ENCODE measurements at regions not wholly inside any gene's neighbourhood (a gene's known extent, or its start where the extent isn't known, plus 50 kb on each side); places are given as distances from the start of the nearest gene placed in this dataset.
"Not testable (repeated sequence)": the region's sequence is repeated elsewhere in the genome, so short reads cannot be mapped to it uniquely, and the experiment has no call there.

DNA sequence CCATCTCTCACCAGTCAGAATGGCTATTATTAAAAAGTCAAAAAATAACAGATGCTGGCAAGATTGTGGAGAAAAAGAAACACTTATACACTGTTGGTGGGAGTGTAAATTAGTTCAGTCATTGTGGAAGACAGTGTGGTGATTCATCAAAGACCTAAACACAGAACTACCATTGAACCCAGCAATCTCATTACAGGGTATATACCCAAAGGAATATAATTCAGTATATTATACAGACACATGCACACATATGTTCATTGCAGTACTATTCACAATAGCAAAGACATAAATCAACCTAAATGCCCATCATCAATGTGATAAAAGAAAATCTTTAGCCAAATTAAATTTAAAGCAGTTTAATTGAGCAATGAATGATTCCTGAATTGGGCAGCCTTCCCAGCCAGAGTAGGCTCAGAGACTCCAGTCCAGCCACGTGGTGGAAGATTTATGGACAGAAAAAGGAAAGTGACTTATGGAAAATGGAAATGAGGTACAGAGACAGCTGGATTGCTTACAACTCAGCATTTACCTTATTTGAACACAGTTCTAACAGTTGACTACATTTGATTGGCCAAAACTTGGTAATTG lies 377.1 kb upstream of the SLC39A10 start:
- Histone ChIP-seq H3K9me3 (replicated peaks in 1 of 11) (no peaks in the 10 kb centered on the region), H3K4me1 (no peaks in the 10 kb centered on the region), H3K4me3 (no peak overlapping the region), H4K20me1 (no peaks in the 10 kb centered on the region), H3K9ac (no peak overlapping the region), H3K27me3 (no peaks in the 10 kb centered on the region), H3K4me2 (no peak overlapping the region), H3K36me3 (no peaks in the 10 kb centered on the region), H3K27ac (no peak overlapping the region)
- TF ChIP-seq Cebpa-rat (IDR thresholded peaks at IDR 0.05) = no peak

- H4K20me1 ChIP-seq = no peaks in the 10 kb centered on the region
- peaks cover 0 to 6% (median 0%) of the 10 kb centered on the region in 11 experiments; a peak in 2 of 22 replicates for H3K9me3 ChIP-seq (replicated peaks in 1 of 11)
- no peaks in the 10 kb centered on the region for H3K4me1 ChIP-seq
- no peak overlapping the region for H3K4me3 ChIP-seq
- H3K9ac ChIP-seq = no peak overlapping the region
- no peak overlapping the region for H3K4me2 ChIP-seq
- no peak overlapping the region for H3K27ac ChIP-seq
- no peaks in the 10 kb centered on the region for H3K36me3 ChIP-seq
- no peak for TF ChIP-seq Cebpa-rat (IDR thresholded peaks at IDR 0.05)
- no peaks in the 10 kb centered on the region for H3K27me3 ChIP-seq
Measured at GRCh38 chr2:195270466-195271039, 386.5 kb upstream of the SLC39A10 start.

DNA sequence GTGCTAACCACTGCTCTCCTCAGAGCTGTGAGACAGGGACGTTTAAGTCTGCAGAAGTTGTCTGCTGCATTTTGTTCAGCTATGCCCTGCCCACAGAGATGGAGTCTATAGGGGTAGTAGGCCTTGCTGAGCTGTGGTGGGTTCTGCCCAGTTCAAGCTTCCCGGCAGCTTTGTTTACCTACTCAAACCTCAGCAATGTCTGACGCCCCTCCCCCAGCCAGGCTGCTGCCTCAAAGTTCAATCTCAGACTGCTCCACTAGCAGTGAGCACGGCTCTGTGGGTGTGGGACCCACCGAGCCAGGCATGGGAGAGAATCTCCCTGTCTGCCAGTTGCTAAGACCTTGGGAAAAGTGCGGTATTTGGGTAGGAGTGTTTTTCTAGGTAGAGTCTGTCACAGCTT lies 387.8 kb upstream of the SLC39A10 start:
- Histone ChIP-seq H4K20me1 (no peaks in the 10 kb centered on the region), H3K9me3 (replicated peaks in 1 of 11) (peaks cover 0 to 6% (median 0%) of the 10 kb centered on the region in 11 experiments; a peak in 2 of 22 replicates), H3K4me1 (no peaks in the 10 kb centered on the region), H3K9ac (no peak overlapping the region), H3K27me3 (no peaks in the 10 kb centered on the region), H3K27ac (no peak overlapping the region), H3K36me3 (no peaks in the 10 kb centered on the region), H3K4me2 (no peak overlapping the region), H3K4me3 (no peak overlapping the region)
- no peak for TF ChIP-seq Cebpa-rat (IDR thresholded peaks at IDR 0.05)

DNA sequence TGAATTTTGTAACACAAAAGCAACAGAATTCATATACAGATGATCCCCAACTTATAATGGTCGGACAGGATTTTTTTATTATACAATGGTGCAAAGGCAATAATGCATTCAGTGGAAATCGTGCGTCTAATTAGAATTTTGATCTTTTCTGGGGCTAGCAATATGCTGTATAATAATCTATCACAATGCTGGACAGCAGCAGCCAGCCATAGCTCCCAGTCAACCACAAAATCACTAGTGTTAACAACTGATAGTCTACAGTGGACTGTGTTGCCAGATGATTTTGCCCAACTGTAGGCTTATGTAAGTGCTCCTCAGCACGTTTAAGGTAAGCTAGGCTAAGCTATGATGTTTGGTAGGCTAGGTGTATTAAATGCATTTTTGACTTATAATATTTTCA lies 399.0 kb upstream of the SLC39A10 start:
- Histone ChIP-seq H3K9ac (no peak overlapping the region), H3K4me3 (no peak overlapping the region), H3K4me2 (no peak overlapping the region), H3K9me3 (replicated peaks in 1 of 11) (peaks cover 0 to 7% (median 3%) of the 10 kb centered on the region in 11 experiments; a peak in 3 of 22 replicates), H3K27ac (no peak overlapping the region), H4K20me1 (no peaks in the 10 kb centered on the region), H3K27me3 (no peaks in the 10 kb centered on the region), H3K36me3 (no peaks in the 10 kb centered on the region), H3K4me1 (no peaks in the 10 kb centered on the region)
- TF ChIP-seq Cebpa-rat (IDR thresholded peaks at IDR 0.05) = no peak

- Histone ChIP-seq H3K9me3 (replicated peaks in 1 of 11) (peaks cover 0 to 7% (median 0%) of the 10 kb centered on the region in 11 experiments; a peak in 4 of 22 replicates), H3K27ac (no peak overlapping the region), H3K9ac (no peak overlapping the region), H3K36me3 (no peaks in the 10 kb centered on the region), H4K20me1 (no peaks in the 10 kb centered on the region), H3K4me1 (no peaks in the 10 kb centered on the region), H3K27me3 (no peaks in the 10 kb centered on the region), H3K4me2 (no peak overlapping the region), H3K4me3 (no peak overlapping the region)
- no peak for TF ChIP-seq Cebpa-rat (IDR thresholded peaks at IDR 0.05)
Measured at GRCh38 chr2:195252018-195252417, 405.0 kb upstream of the SLC39A10 start.

- no peaks in the 10 kb centered on the region for H4K20me1 ChIP-seq
- H3K27me3 ChIP-seq = no peaks in the 10 kb centered on the region
- H3K36me3 ChIP-seq = no peaks in the 10 kb centered on the region
- H3K4me1 ChIP-seq = no peaks in the 10 kb centered on the region
- H3K4me3 ChIP-seq = no peak overlapping the region
- no peak overlapping the region for H3K4me2 ChIP-seq
- peaks cover 0 to 7% (median 0%) of the 10 kb centered on the region in 11 experiments; a peak in 4 of 22 replicates for H3K9me3 ChIP-seq (replicated peaks in 1 of 11)
- no peak for TF ChIP-seq Cebpa-rat (IDR thresholded peaks at IDR 0.05)
- H3K27ac ChIP-seq = no peak overlapping the region
- H3K9ac ChIP-seq = no peak overlapping the region
Measured at GRCh38 chr2:195251214-195251613, 405.8 kb upstream of the SLC39A10 start.

- H3K36me3 ChIP-seq = no peaks in the 10 kb centered on the region
- peaks cover 0 to 9% (median 0%) of the 10 kb centered on the region in 11 experiments; a peak in 4 of 22 replicates for H3K9me3 ChIP-seq (replicated peaks in 1 of 11)
- no peaks in the 10 kb centered on the region for H4K20me1 ChIP-seq
- H3K4me2 ChIP-seq = no peak overlapping the region
- TF ChIP-seq Cebpa-rat (IDR thresholded peaks at IDR 0.05) = no peak
- no peak overlapping the region for H3K27ac ChIP-seq
- H3K27me3 ChIP-seq = no peaks in the 10 kb centered on the region
- peaks cover 0 to 14% (median 2%) of the 10 kb centered on the region in 10 experiments; a peak in 6 of 20 replicates for H3K4me1 ChIP-seq
- no peak overlapping the region for H3K4me3 ChIP-seq
- H3K9ac ChIP-seq = no peak overlapping the region
Measured at GRCh38 chr2:195238826-195239225, 418.2 kb upstream of the SLC39A10 start.

- H3K27ac ChIP-seq = no peak overlapping the region
- H3K4me1 ChIP-seq = peaks cover 0 to 14% (median 2%) of the 10 kb centered on the region in 10 experiments; a peak in 6 of 20 replicates
- H3K4me2 ChIP-seq = no peak overlapping the region
- no peaks in the 10 kb centered on the region for H3K27me3 ChIP-seq
- H4K20me1 ChIP-seq = no peaks in the 10 kb centered on the region
- no peaks in the 10 kb centered on the region for H3K36me3 ChIP-seq
- H3K9ac ChIP-seq = no peak overlapping the region
- peaks cover 0 to 5% (median 0%) of the 10 kb centered on the region in 11 experiments; a peak in 4 of 22 replicates for H3K9me3 ChIP-seq (replicated peaks in 1 of 11)
- no peak for TF ChIP-seq Cebpa-rat (IDR thresholded peaks at IDR 0.05)
- H3K4me3 ChIP-seq = no peak overlapping the region
Measured at GRCh38 chr2:195238379-195238778, 418.6 kb upstream of the SLC39A10 start.

- not testable (repeated sequence) for H3K9ac ChIP-seq; H3K9me3 ChIP-seq (replicated peaks in 1 of 11); H3K4me2 ChIP-seq; H3K27me3 ChIP-seq; H3K4me1 ChIP-seq; H3K4me3 ChIP-seq; H3K36me3 ChIP-seq; H4K20me1 ChIP-seq; H3K27ac ChIP-seq
Measured at GRCh38 chr2:195228547-195228946, 428.5 kb upstream of the SLC39A10 start.

GRCh38 chr2:195214072-195214471 lies 443.0 kb upstream of the SLC39A10 start:
- Histone ChIP-seq H3K4me3 (no peak overlapping the region), H3K27me3 (no peaks in the 10 kb centered on the region), H3K4me2 (no peak overlapping the region), H3K9me3 (replicated peaks in 1 of 11) (no peaks in the 10 kb centered on the region), H4K20me1 (no peaks in the 10 kb centered on the region), H3K4me1 (no peaks in the 10 kb centered on the region), H3K36me3 (no peaks in the 10 kb centered on the region), H3K27ac (no peak overlapping the region), H3K9ac (no peak overlapping the region)
- TF ChIP-seq Cebpa-rat (IDR thresholded peaks at IDR 0.05) = no peak
